ENCODE measurements at regions not wholly inside any gene's neighbourhood (a gene's known extent, or its start where the extent isn't known, plus 50 kb on each side); places are given as distances from the start of the nearest gene placed in this dataset.

DNA sequence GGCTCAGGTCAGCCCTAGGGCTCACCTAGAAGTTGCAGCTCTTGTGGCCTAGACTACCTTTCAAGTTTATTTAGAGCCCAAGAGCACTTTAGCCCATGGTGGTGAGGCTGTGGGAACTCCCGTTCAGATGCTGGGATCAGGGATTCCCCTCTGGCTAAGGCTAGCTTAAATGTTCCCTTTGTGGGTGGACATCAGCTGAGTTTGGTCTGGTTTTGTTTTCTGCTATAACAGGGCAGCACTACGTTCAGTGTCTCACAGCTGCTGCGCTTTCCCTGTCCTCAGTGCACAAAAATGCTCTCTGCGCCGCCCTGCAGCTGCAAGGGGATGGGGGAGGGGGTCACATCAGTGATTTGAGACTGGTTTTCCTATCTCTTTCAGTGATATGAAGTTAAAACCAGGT is 170.5 kb upstream of the KCNJ3 start:
- Histone ChIP-seq H3K79me2 (ENCODE audit: low read length) (no peaks in the 10 kb centered on the region), H2AFZ (ENCODE audit: low read length) (no peak overlapping the region), H3K4me3 (ENCODE audit: low read length) (no peak overlapping the region), H3K9me3 (ENCODE audit: low read length) (no peaks in the 10 kb centered on the region), H3K9ac (ENCODE audit: low read length) (no peak overlapping the region), H3K27me3 (ENCODE audit: low read length) (no peaks in the 10 kb centered on the region), H3K4me2 (ENCODE audit: low read length) (no peak overlapping the region), H3K27ac (ENCODE audit: low read length) (no peak overlapping the region), H3K36me3 (ENCODE audit: low read depth, low read length) (no peaks in the 10 kb centered on the region), H3K4me1 (ENCODE audit: insufficient read depth, low read length) (no peaks in the 10 kb centered on the region), H4K20me1 (ENCODE audit: low read length) (no peaks in the 10 kb centered on the region), H3K9me2 (replicated peaks; ENCODE audit: low read length) (no peaks in the 10 kb centered on the region), H3F3A (ENCODE audit: low read length, unreplicated experiment) (no peaks in the 10 kb centered on the region)
- no TSS peak for BruUV-seq (replicated peaks)
- DNase-seq (no peak), ATAC-seq (no peak)
- CTCF ChIA-PET: no interaction called here
- TF ChIP-seq EZH2phosphoT487 (IDR thresholded peaks at IDR 0.05; ENCODE audit: borderline replicate concordance, low read length) (no peak), EZH2 (IDR thresholded peaks at IDR 0.05; ENCODE audit: low read length, unreplicated experiment) (no peak)
- TF ChIP-seq, protein P1, sequence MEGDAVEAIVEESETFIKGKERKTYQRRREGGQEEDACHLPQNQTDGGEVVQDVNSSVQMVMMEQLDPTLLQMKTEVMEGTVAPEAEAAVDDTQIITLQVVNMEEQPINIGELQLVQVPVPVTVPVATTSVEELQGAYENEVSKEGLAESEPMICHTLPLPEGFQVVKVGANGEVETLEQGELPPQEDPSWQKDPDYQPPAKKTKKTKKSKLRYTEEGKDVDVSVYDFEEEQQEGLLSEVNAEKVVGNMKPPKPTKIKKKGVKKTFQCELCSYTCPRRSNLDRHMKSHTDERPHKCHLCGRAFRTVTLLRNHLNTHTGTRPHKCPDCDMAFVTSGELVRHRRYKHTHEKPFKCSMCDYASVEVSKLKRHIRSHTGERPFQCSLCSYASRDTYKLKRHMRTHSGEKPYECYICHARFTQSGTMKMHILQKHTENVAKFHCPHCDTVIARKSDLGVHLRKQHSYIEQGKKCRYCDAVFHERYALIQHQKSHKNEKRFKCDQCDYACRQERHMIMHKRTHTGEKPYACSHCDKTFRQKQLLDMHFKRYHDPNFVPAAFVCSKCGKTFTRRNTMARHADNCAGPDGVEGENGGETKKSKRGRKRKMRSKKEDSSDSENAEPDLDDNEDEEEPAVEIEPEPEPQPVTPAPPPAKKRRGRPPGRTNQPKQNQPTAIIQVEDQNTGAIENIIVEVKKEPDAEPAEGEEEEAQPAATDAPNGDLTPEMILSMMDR (conservative IDR thresholded peaks at IDR 0.05; ENCODE audit: low read depth, low read length): no peak
- intact Hi-C loops (cut with micrococcal nuclease): no loop called here
- POLR2A ChIA-PET (ENCODE audit: unreplicated experiment): no interaction called here

DNA sequence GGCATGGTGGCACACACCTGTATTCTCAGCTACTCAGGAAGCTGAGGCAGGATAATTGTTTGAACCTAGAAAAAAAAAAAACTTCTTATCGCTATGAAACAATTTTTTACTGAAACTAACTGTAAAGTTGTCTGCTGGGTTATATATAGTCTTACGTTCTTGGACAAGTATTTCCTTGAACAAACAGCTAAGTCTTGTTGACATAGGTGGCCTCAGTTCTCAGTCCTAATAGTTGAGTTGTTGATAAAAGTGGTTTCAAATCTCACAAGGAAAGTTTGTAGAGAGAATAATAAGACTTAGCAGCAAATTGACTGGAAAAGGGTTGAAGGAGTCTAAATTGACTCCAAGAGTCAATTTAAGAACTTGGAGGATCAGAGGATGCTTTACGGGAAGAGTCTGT is 166.5 kb upstream of the KCNJ3 start:
- no peaks in the 10 kb centered on the region for H3K9me2 ChIP-seq (replicated peaks; ENCODE audit: low read length)
- POLR2A ChIA-PET (ENCODE audit: unreplicated experiment): no interaction called here
- ATAC-seq (no peak), DNase-seq (no peak)
- H3K4me3 ChIP-seq (ENCODE audit: low read length): no peak overlapping the region
- no peaks in the 10 kb centered on the region for H3K36me3 ChIP-seq (ENCODE audit: low read depth, low read length)
- intact Hi-C loops (cut with micrococcal nuclease): no loop called here
- CTCF ChIA-PET: no interaction called here
- BruUV-seq (replicated peaks): no TSS peak
- no peaks in the 10 kb centered on the region for H3F3A ChIP-seq (ENCODE audit: low read length, unreplicated experiment)
- no peak overlapping the region for H3K9ac ChIP-seq (ENCODE audit: low read length)
- no peak overlapping the region for H3K27ac ChIP-seq (ENCODE audit: low read length)
- no peaks in the 10 kb centered on the region for H3K79me2 ChIP-seq (ENCODE audit: low read length)
- H4K20me1 ChIP-seq (ENCODE audit: low read length): no peaks in the 10 kb centered on the region
- TF ChIP-seq, protein P1 (conservative IDR thresholded peaks at IDR 0.05; ENCODE audit: low read depth, low read length): no peak
- TF ChIP-seq EZH2 (IDR thresholded peaks at IDR 0.05; ENCODE audit: low read length, unreplicated experiment): no peak
- no peak for TF ChIP-seq EZH2phosphoT487 (IDR thresholded peaks at IDR 0.05; ENCODE audit: borderline replicate concordance, low read length)
- H3K4me2 ChIP-seq (ENCODE audit: low read length): no peak overlapping the region
- H3K4me1 ChIP-seq (ENCODE audit: insufficient read depth, low read length): no peaks in the 10 kb centered on the region
- H3K9me3 ChIP-seq (ENCODE audit: low read length): no peaks in the 10 kb centered on the region
- H2AFZ ChIP-seq (ENCODE audit: low read length): no peak overlapping the region
- H3K27me3 ChIP-seq (ENCODE audit: low read length): no peaks in the 10 kb centered on the region

DNA sequence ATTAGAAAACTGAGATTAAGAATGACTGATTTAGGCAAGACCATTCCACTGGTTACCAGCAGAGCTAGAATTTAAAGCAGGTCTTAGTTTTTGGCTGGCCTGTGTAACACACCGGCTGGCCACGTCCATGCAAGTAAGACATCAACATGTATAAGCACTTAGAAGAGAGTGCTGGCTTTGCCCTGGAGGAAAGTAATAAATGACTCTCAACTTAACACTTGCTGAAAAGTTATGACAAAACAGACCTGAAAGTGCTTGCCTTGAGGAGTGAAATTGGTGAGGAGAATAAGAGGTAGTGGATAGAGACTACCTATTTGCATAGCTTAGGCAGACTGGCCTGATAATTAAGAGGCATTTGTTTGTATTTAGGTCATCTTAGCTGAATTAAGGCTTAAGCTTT is 165.7 kb upstream of the KCNJ3 start:
- no peaks in the 10 kb centered on the region for H3F3A ChIP-seq (ENCODE audit: low read length, unreplicated experiment)
- no peaks in the 10 kb centered on the region for H3K36me3 ChIP-seq (ENCODE audit: low read depth, low read length)
- no peak overlapping the region for H3K4me2 ChIP-seq (ENCODE audit: low read length)
- no peak overlapping the region for H3K9ac ChIP-seq (ENCODE audit: low read length)
- no peaks in the 10 kb centered on the region for H3K79me2 ChIP-seq (ENCODE audit: low read length)
- TF ChIP-seq EZH2 (IDR thresholded peaks at IDR 0.05; ENCODE audit: low read length, unreplicated experiment) (no peak), EZH2phosphoT487 (IDR thresholded peaks at IDR 0.05; ENCODE audit: borderline replicate concordance, low read length) (no peak)
- TF ChIP-seq, protein P1 (conservative IDR thresholded peaks at IDR 0.05; ENCODE audit: low read depth, low read length): no peak
- ATAC-seq (no peak), DNase-seq (no peak)
- ChIA-PET POLR2A (ENCODE audit: unreplicated experiment) (no interaction called here), CTCF (no interaction called here)
- H3K4me3 ChIP-seq (ENCODE audit: low read length): no peak overlapping the region
- no peaks in the 10 kb centered on the region for H3K9me2 ChIP-seq (replicated peaks; ENCODE audit: low read length)
- H4K20me1 ChIP-seq (ENCODE audit: low read length): no peaks in the 10 kb centered on the region
- H3K4me1 ChIP-seq (ENCODE audit: insufficient read depth, low read length): no peaks in the 10 kb centered on the region
- no peak overlapping the region for H3K27ac ChIP-seq (ENCODE audit: low read length)
- H2AFZ ChIP-seq (ENCODE audit: low read length): no peak overlapping the region
- H3K27me3 ChIP-seq (ENCODE audit: low read length): no peaks in the 10 kb centered on the region
- no TSS peak for BruUV-seq (replicated peaks)
- H3K9me3 ChIP-seq (ENCODE audit: low read length): no peaks in the 10 kb centered on the region
- intact Hi-C loops (cut with micrococcal nuclease): no loop called here
